ENCODE measurements at regions not wholly inside any gene's neighbourhood (a gene's known extent, or its start where the extent isn't known, plus 50 kb on each side); places are given as distances from the start of the nearest gene placed in this dataset.

DNA sequence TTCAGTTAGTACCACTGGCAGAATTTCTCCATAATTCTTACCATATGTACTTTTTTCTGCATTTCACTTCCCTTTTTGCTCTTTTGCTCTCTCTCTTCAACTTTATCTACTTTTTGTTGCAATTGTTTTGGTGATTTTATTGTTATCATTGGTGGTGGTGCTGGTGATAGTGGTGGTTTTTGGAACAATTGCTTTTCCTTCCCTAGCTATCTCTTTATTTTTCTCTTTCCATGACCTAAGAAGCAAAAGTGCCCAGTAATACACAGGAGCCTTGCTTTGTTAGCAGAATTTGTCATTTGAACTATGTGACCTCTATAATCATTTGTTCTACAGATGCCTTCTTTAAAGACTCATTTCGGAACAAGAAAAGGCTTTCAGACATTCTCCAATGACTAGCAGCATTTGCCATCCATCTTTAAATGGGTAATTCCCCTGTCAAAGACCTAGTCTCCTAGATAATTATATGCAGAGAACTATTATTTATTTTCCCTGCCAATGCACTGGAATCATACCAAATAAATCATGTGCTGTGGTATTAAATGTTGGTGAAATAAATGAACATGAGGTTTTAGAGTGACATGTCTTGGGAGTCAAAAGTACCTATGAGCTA, 154.5 kb downstream of the GASK1B start:
- no peak for TF ChIP-seq POLR2A (IDR thresholded peaks at IDR 0.05)
- TF ChIP-seq POLR2AphosphoS5 (IDR thresholded peaks at IDR 0.05), result no peak
- TF ChIP-seq, protein P1, sequence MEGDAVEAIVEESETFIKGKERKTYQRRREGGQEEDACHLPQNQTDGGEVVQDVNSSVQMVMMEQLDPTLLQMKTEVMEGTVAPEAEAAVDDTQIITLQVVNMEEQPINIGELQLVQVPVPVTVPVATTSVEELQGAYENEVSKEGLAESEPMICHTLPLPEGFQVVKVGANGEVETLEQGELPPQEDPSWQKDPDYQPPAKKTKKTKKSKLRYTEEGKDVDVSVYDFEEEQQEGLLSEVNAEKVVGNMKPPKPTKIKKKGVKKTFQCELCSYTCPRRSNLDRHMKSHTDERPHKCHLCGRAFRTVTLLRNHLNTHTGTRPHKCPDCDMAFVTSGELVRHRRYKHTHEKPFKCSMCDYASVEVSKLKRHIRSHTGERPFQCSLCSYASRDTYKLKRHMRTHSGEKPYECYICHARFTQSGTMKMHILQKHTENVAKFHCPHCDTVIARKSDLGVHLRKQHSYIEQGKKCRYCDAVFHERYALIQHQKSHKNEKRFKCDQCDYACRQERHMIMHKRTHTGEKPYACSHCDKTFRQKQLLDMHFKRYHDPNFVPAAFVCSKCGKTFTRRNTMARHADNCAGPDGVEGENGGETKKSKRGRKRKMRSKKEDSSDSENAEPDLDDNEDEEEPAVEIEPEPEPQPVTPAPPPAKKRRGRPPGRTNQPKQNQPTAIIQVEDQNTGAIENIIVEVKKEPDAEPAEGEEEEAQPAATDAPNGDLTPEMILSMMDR (IDR thresholded peaks at IDR 0.05 in 8 of 11, conservative IDR thresholded peaks at IDR 0.05 in 3 of 11), result no peak
- Histone ChIP-seq H3K27ac (no peak overlapping the region), H3K9me3 (no peaks in the 10 kb centered on the region), H3K4me1 (peaks cover 0 to 5% (median 0%) of the 10 kb centered on the region in 6 donors), H3K27me3 (replicated peaks in 1 of 7) (no peaks in the 10 kb centered on the region), H3K36me3 (no peaks in the 10 kb centered on the region), H3K4me3 (no peak overlapping the region)
- WGBS, 5 donors, result 67 to 91% (median 80%) methylated on average over 1 of the region's 1 CpG
- DNase-seq, result no peak
- intact Hi-C loops (cut with DNase I; ENCODE audit: low total_unique reads), result no loop called here

DNA sequence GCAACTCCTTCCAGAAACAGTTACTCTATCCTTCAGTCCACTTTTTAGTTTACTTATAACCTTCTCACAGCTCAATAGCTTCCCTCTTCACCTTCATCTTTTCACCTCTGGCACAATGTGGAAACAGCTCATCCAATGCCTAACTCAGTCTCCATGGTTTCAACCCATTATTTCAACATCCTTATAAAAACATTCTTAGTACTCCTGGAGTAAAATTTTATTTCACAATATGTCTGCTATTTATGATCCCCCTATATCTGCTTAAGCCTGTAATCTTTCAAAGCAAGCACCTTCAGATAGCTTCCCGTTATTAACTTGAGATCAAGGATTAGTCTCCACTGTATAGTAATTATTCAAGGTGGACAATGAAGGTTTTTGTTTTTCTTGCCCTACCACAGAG, 156.3 kb downstream of the GASK1B start:
- DNase-seq, result no peak
- H3K4me1 ChIP-seq, result peaks cover 0 to 7% (median 0%) of the 10 kb centered on the region in 6 donors
- H3K4me3 ChIP-seq, result no peak overlapping the region
- no peaks in the 10 kb centered on the region for H3K27me3 ChIP-seq (replicated peaks in 1 of 7)
- 84 to 94% (median 92%) methylated on average over 1 of the region's 1 CpG for WGBS, 5 donors
- no peaks in the 10 kb centered on the region for H3K9me3 ChIP-seq
- TF ChIP-seq, protein P1 (IDR thresholded peaks at IDR 0.05 in 8 of 11, conservative IDR thresholded peaks at IDR 0.05 in 3 of 11), result no peak
- TF ChIP-seq POLR2A (IDR thresholded peaks at IDR 0.05) (no peak), POLR2AphosphoS5 (IDR thresholded peaks at IDR 0.05) (no peak)
- H3K27ac ChIP-seq, result no peak overlapping the region
- no peaks in the 10 kb centered on the region for H3K36me3 ChIP-seq
- intact Hi-C loops (cut with DNase I; ENCODE audit: low total_unique reads), result no loop called here

DNA sequence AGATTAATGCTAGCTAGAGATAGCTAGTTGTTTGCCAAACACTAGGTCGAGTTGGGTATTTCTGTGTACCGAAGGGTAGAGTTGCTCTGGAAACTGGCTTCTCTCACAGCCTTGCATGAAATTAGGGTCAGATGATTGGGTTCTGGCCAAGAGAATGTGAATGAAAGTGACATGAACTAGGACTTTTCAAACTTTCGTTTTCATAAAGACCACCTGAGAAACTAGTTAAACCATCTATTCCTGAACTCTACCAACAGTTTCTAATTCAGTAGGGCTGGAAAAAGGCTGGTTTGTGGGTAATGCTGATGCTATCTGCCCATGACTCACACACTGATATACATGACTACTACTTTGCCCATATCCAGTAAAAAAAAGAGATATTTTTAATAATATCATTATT, 157.6 kb downstream of the GASK1B start:
- 70 to 90% (median 77%) methylated on average over 3 of the region's 3 CpGs for WGBS, 5 donors
- H3K27me3 ChIP-seq (replicated peaks in 1 of 7), result no peaks in the 10 kb centered on the region
- TF ChIP-seq, protein P1 (IDR thresholded peaks at IDR 0.05 in 8 of 11, conservative IDR thresholded peaks at IDR 0.05 in 3 of 11), result no peak
- TF ChIP-seq POLR2AphosphoS5 (IDR thresholded peaks at IDR 0.05) (no peak), POLR2A (IDR thresholded peaks at IDR 0.05) (no peak)
- no peaks in the 10 kb centered on the region for H3K9me3 ChIP-seq
- no peak for DNase-seq
- intact Hi-C loops (cut with DNase I; ENCODE audit: low total_unique reads), result no loop called here
- peaks cover 0 to 7% (median 0%) of the 10 kb centered on the region in 6 donors for H3K4me1 ChIP-seq
- H3K36me3 ChIP-seq, result no peaks in the 10 kb centered on the region
- H3K27ac ChIP-seq, result no peak overlapping the region
- no peak overlapping the region for H3K4me3 ChIP-seq

DNA sequence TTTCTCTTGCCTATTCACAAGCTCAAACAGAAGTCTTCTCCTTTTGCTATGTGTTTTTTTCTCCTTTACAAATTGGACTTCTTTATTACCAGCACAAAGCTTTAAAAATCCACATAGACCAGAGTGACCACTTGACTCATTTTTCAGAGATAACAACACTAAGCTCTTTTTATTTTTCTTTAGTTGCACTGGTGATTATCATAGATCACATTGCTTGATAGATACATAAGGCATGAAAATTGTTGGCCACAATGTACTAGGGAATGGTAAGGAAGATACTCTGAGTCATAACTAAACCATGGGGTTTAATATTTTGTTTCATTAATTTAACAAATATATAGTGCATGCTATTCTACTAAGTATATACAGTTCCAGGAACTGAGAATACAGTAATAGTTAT, 159.0 kb downstream of the GASK1B start:
- Histone ChIP-seq H3K4me3 (no peak overlapping the region), H3K4me1 (peaks cover 0 to 7% (median 0%) of the 10 kb centered on the region in 6 donors), H3K27ac (no peak overlapping the region), H3K36me3 (no peaks in the 10 kb centered on the region), H3K27me3 (replicated peaks in 1 of 7) (no peaks in the 10 kb centered on the region), H3K9me3 (no peaks in the 10 kb centered on the region)
- no peak for TF ChIP-seq POLR2A (IDR thresholded peaks at IDR 0.05)
- no peak for TF ChIP-seq POLR2AphosphoS5 (IDR thresholded peaks at IDR 0.05)
- TF ChIP-seq, protein P1 (IDR thresholded peaks at IDR 0.05 in 8 of 11, conservative IDR thresholded peaks at IDR 0.05 in 3 of 11), result no peak
- no peak for DNase-seq
- intact Hi-C loops (cut with DNase I; ENCODE audit: low total_unique reads), result no loop called here

Measured in spleen (tissue), 11 donors.